Fibroblast of lung (primary cell): ENCODE measurements at regions not wholly inside any gene's neighbourhood (a gene's known extent, or its start where the extent isn't known, plus 50 kb on each side); places are given as distances from the start of the nearest gene placed in this dataset.

Experiments
- DNase-seq, 2 donors: peaks; one replicate each; pipeline versions ENCODE4 v3.0.0 to v3.0.0-alpha.2; 2010; ENCODE audit warnings: low read depth in 2 of 2
- H2AFZ ChIP-seq: 2 replicates; pipeline ENCODE4 v1.5.1; 2012; ENCODE audit warnings: low read length, control low read depth, inconsistent platforms
- H3K27ac ChIP-seq: 2 replicates; pipeline ENCODE4 v1.5.1; 2011; ENCODE audit warnings: low read length, control low read depth; ENCODE audit not compliant: insufficient read depth
- H3K27me3 ChIP-seq: 2 replicates; pipeline ENCODE4 v1.5.1; 2011; ENCODE audit warnings: mild to moderate bottlenecking, low read length; ENCODE audit not compliant: control insufficient read depth, insufficient read depth
- H3K36me3 ChIP-seq: 2 replicates; pipeline ENCODE4 v1.5.1; 2011; ENCODE audit warnings: low read length; ENCODE audit not compliant: control insufficient read depth, insufficient read depth
- H3K4me1 ChIP-seq: 2 replicates; pipeline ENCODE4 v1.5.1; 2011; ENCODE audit warnings: low read length; ENCODE audit not compliant: control insufficient read depth, insufficient read depth; ENCODE audit errors: extremely low read depth
- H3K4me2 ChIP-seq: 2 replicates; pipeline ENCODE4 v1.5.1; 2011; ENCODE audit warnings: low read length, control low read depth; ENCODE audit not compliant: insufficient read depth; ENCODE audit errors: extremely low read depth
- H3K4me3 ChIP-seq, 4 experiments: fragments of 200-600 bp in 1 of 4; sonication (generic) in 1 of 4; replicated peaks in 1 of 4; 2 replicates each; pipeline ENCODE4 v1.5.1; 2011 to 2016; ENCODE audit warnings: low read length in 4 of 4, low read depth in 3 of 4, mild to moderate bottlenecking in 3 of 4, control low read depth in 2 of 4, inconsistent platforms in 1 of 4, mixed read lengths in 1 of 4; ENCODE audit not compliant: insufficient read depth in 1 of 4; ENCODE audit errors: control extremely low read depth in 1 of 4
- H3K79me2 ChIP-seq: 2 replicates; pipeline ENCODE4 v1.5.1; 2012; ENCODE audit warnings: mild to moderate bottlenecking, low read length, inconsistent platforms; ENCODE audit not compliant: control insufficient read depth, insufficient read depth
- H3K9ac ChIP-seq: 2 replicates; pipeline ENCODE4 v1.5.1; 2011; ENCODE audit warnings: mild to moderate bottlenecking, low read length, control low read depth; ENCODE audit not compliant: insufficient read depth
- H3K9me3 ChIP-seq: 2 replicates; pipeline ENCODE4 v1.5.1; 2012; ENCODE audit warnings: low read depth, low read length; ENCODE audit not compliant: control insufficient read depth, insufficient read depth
- H4K20me1 ChIP-seq: 2 replicates; pipeline ENCODE4 v1.5.1; 2011; ENCODE audit warnings: low read length; ENCODE audit not compliant: control insufficient read depth, insufficient read depth; ENCODE audit errors: extremely low read depth
- CTCF ChIP-seq, 2 donors: IDR thresholded peaks in 1 of 2; conservative IDR thresholded peaks in 1 of 2; 1 replicate in 1 of 2; 2 replicates in 1 of 2; pipeline ENCODE4 v1.5.1; 2011 to 2012; ENCODE audit warnings: low read length in 2 of 2, control low read depth in 1 of 2, inconsistent platforms in 1 of 2, low read depth in 1 of 2, mild to moderate bottlenecking in 1 of 2
- EZH2 ChIP-seq: IDR thresholded peaks from 2 replicates; pipeline ENCODE4 v1.5.1; 2012; ENCODE audit warnings: low read length, control low read depth, mild to moderate bottlenecking; ENCODE audit errors: missing control alignments

- Histone ChIP-seq H3K27me3 (peaks cover 24% of the 10 kb centered on the region), H3K4me1 (no peaks in the 10 kb centered on the region), H3K9me3 (no peaks in the 10 kb centered on the region), H4K20me1 (no peaks in the 10 kb centered on the region), H2AFZ (no peak overlapping the region), H3K27ac (no peak overlapping the region), H3K9ac (no peak overlapping the region), H3K4me3 (no peak overlapping the region), H3K36me3 (no peaks in the 10 kb centered on the region), H3K79me2 (no peaks in the 10 kb centered on the region), H3K4me2 (no peak overlapping the region)
- TF ChIP-seq EZH2 (no peak), CTCF (conservative IDR thresholded peaks at IDR 0.05 in 1 of 2, IDR thresholded peaks at IDR 0.05 in 1 of 2; ENCODE audit: low read depth in 1 of 2, low read length in 2 of 2) (no peak)
- DNase-seq = no peak
Observed at GRCh38 chr22:26912655-26913345, 255.4 kb downstream of the MIAT start.

- Histone ChIP-seq H3K36me3 (no peaks in the 10 kb centered on the region), H3K4me3 (no peak overlapping the region), H3K4me2 (no peak overlapping the region), H3K27me3 (peaks cover 24% of the 10 kb centered on the region), H3K79me2 (no peaks in the 10 kb centered on the region), H2AFZ (no peak overlapping the region), H4K20me1 (no peaks in the 10 kb centered on the region), H3K9ac (no peak overlapping the region), H3K9me3 (no peaks in the 10 kb centered on the region), H3K27ac (no peak overlapping the region), H3K4me1 (no peaks in the 10 kb centered on the region)
- TF ChIP-seq CTCF (conservative IDR thresholded peaks at IDR 0.05 in 1 of 2, IDR thresholded peaks at IDR 0.05 in 1 of 2; ENCODE audit: low read depth in 1 of 2, low read length in 2 of 2) (no peak), EZH2 (no peak)
- DNase-seq = no peak
Observed at GRCh38 chr22:26914519-26915185, 257.3 kb downstream of the MIAT start.

- Histone ChIP-seq H3K79me2 (no peaks in the 10 kb centered on the region), H4K20me1 (no peaks in the 10 kb centered on the region), H3K27ac (no peak overlapping the region), H3K9me3 (no peaks in the 10 kb centered on the region), H3K4me3 (no peak overlapping the region), H2AFZ (no peak overlapping the region), H3K27me3 (peaks cover 20% of the 10 kb centered on the region), H3K9ac (no peak overlapping the region), H3K4me1 (no peaks in the 10 kb centered on the region), H3K4me2 (no peak overlapping the region), H3K36me3 (no peaks in the 10 kb centered on the region)
- TF ChIP-seq EZH2 = no peak
- no peak for TF ChIP-seq CTCF (conservative IDR thresholded peaks at IDR 0.05 in 1 of 2, IDR thresholded peaks at IDR 0.05 in 1 of 2; ENCODE audit: low read depth in 1 of 2, low read length in 2 of 2)
- DNase-seq = no peak
Observed at GRCh38 chr22:26916236-26916635, 258.8 kb downstream of the MIAT start.
